Neutrophil (primary cell): ENCODE measurements at regions not wholly inside any gene's neighbourhood (a gene's known extent, or its start where the extent isn't known, plus 50 kb on each side); places are given as distances from the start of the nearest gene placed in this dataset.

Source experiments
- H3K27ac ChIP-seq: fragments of 200-600 bp; sonication (generic); 2 replicates; pipeline ENCODE4 v1.5.1; 2016; ENCODE audit warnings: mild to moderate bottlenecking, moderate library complexity
- H3K27me3 ChIP-seq: fragments of 200-600 bp; sonication (generic); 2 replicates; pipeline ENCODE4 v1.6.0; 2016; ENCODE audit warnings: mild to moderate bottlenecking
- H3K36me3 ChIP-seq: fragments of 200-600 bp; sonication (generic); 2 replicates; pipeline ENCODE4 v1.5.1; 2017
- H3K4me1 ChIP-seq, 2 experiments: fragments of 200-600 bp in 1 of 2; sonication (generic) in 1 of 2; 1 replicate in 1 of 2; 2 replicates in 1 of 2; pipeline versions ENCODE4 v1.5.1 to v1.6.1; 2013 to 2016; ENCODE audit warnings: low read depth in 1 of 2, low read length in 1 of 2, mild to moderate bottlenecking in 1 of 2, moderate library complexity in 1 of 2; ENCODE audit not compliant: control insufficient read depth in 1 of 2, insufficient read depth in 1 of 2
- H3K4me3 ChIP-seq, 2 experiments: fragments of 200-600 bp in 1 of 2; sonication (generic) in 1 of 2; 1 replicate in 1 of 2; 2 replicates in 1 of 2; pipeline ENCODE4 v1.5.1; 2013 to 2016; ENCODE audit warnings: low read depth in 1 of 2, low read length in 1 of 2, mild to moderate bottlenecking in 1 of 2, moderate library complexity in 1 of 2
- H3K9me3 ChIP-seq: fragments of 200-600 bp; sonication (generic); 2 replicates; pipeline ENCODE4 v1.5.1; 2016
- TF ChIP-seq, protein P1 (sequence below): fragments of 200-600 bp; sonication (generic); IDR thresholded peaks from 2 replicates; pipeline ENCODE4 v1.5.1; 2016; ENCODE audit warnings: antibody characterized with exemption

DNA sequence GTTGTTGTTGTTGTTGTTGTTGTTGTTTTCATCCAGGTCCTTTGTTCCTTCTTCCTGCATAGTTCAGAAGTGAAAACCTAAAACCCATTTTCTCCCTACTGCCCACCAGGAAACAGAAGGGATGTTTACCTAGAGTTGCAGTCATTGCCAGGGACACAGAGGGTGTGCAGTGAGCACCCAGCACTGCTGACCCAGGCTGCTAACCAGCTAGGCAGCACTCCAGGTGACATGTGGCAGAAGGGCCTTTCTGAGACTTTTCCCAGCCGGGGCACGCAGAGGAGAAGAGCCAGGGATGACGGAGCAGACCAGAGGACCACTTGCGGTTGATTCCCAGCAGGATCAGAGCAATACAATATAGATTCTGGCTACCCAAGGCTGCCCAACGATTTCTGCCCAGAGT lies 286.3 kb downstream of the BCL11A start:
- Histone ChIP-seq H3K27me3 (no peaks in the 10 kb centered on the region), H3K27ac (no peak overlapping the region), H3K4me1 (peaks cover 7 to 18% of the 10 kb centered on the region in 2 experiments), H3K9me3 (no peaks in the 10 kb centered on the region), H3K36me3 (no peaks in the 10 kb centered on the region), H3K4me3 (no peak overlapping the region)
- TF ChIP-seq, protein P1, sequence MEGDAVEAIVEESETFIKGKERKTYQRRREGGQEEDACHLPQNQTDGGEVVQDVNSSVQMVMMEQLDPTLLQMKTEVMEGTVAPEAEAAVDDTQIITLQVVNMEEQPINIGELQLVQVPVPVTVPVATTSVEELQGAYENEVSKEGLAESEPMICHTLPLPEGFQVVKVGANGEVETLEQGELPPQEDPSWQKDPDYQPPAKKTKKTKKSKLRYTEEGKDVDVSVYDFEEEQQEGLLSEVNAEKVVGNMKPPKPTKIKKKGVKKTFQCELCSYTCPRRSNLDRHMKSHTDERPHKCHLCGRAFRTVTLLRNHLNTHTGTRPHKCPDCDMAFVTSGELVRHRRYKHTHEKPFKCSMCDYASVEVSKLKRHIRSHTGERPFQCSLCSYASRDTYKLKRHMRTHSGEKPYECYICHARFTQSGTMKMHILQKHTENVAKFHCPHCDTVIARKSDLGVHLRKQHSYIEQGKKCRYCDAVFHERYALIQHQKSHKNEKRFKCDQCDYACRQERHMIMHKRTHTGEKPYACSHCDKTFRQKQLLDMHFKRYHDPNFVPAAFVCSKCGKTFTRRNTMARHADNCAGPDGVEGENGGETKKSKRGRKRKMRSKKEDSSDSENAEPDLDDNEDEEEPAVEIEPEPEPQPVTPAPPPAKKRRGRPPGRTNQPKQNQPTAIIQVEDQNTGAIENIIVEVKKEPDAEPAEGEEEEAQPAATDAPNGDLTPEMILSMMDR = no peak

DNA sequence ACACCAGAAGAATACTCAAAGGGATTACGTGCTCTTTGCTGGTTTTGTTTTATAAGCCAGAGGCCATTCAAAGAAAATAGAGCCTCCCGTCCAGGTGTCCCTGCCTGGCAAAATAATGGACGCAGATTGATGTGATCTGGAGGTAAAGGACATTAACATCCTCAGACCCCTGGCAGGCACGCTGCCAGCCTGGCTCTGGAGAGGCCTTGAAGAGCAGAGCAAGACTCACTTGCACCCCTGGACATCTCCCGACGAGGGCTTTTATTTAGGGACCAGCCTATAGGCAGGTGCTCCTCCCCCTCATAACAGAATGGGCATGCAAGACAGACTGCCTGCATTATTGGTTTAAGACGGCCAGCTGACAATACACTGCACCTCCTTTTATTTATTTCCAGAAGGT lies 291.3 kb downstream of the BCL11A start:
- Histone ChIP-seq H3K27me3 (no peaks in the 10 kb centered on the region), H3K27ac (no peak overlapping the region), H3K36me3 (no peaks in the 10 kb centered on the region), H3K9me3 (no peaks in the 10 kb centered on the region), H3K4me1 (peaks cover 10 to 15% of the 10 kb centered on the region in 2 experiments), H3K4me3 (no peak overlapping the region)
- TF ChIP-seq, protein P1 = no peak

DNA sequence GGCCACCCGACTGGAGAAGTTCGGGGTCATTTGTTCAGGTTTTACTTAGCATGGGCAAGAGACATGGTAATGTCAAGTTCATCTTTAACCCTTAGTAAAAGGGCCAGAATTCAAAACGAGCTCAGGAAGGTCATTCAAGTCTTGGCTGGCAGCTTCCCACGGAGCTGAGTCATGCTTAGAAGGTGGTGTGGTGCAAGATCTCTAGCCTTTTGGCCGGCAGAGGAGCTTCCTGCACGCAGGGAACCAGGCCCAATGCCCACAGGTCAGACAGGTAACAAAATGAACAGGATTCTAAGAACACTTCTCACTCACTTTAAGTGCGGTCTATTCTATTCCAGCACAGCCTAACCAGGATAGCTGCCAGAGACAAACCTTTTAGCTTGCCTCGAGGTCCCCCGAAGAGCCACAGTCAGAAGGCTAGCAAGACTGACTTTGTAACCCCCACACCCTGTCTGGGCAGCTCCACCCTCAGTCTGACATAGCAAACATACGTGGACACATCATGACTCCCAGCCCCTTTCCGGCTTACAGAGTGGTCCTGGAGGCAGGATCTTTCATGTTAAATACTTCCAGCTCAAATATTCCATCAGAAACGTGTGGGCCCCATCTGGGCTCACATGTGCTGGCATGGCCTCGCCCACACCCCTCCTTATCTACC lies 292.7 kb downstream of the BCL11A start:
- no peak overlapping the region for H3K27ac ChIP-seq
- H3K4me3 ChIP-seq = no peak overlapping the region
- no peaks in the 10 kb centered on the region for H3K36me3 ChIP-seq
- H3K9me3 ChIP-seq = no peaks in the 10 kb centered on the region
- H3K27me3 ChIP-seq = no peaks in the 10 kb centered on the region
- H3K4me1 ChIP-seq = peaks cover 10 to 15% of the 10 kb centered on the region in 2 experiments
- TF ChIP-seq, protein P1 = no peak

DNA sequence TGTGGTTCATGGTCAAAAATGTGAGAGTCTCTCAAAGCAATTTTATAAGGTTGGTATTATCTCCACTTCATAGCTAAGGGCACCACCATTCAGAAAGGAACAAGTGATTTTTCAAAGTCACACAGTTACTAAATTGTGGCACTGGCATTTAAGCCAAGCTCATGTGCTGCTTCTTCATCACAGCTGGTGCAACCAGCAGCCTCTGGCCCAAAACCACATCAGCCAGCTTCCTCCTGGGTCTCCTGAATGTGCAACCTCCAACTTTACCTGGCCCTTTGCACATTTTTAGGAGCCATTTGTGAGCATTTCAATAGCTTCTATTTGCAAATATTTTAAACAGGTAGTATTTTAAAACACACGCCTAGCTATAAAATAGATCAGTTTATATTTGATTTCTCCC lies 293.7 kb downstream of the BCL11A start:
- H3K36me3 ChIP-seq = no peaks in the 10 kb centered on the region
- H3K4me3 ChIP-seq = no peak overlapping the region
- TF ChIP-seq, protein P1 = no peak
- H3K9me3 ChIP-seq = no peaks in the 10 kb centered on the region
- H3K27ac ChIP-seq = no peak overlapping the region
- no peaks in the 10 kb centered on the region for H3K27me3 ChIP-seq
- peaks cover 10 to 15% of the 10 kb centered on the region in 2 experiments for H3K4me1 ChIP-seq

DNA sequence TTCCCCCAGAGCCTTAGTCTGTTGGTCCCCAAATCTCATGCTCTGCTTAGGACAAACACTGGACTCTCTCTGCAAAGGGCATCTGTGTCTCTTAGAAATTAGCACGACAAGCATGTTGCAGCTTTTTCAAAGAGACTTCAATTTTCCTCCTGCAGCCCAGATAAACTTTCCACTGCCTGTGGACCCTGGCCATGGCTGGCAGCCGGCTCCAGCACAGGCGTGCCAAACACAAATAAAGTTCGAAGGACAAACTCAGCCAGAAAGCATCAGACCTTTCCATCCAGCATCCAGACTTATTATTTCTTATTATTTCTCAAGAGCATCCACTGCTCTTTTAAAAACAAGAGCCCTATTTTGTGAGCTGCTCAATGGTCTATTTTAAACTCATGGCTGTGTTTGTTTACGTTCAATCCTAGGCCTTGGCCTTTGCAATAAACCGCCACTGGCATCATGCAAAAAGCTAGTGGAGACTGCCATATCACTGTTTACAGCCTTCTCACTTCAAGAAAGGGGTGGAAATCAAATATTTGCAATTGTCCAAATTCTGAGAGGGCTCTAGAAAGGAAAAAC lies 300.8 kb downstream of the BCL11A start:
- TF ChIP-seq, protein P1 = no peak
- no peak overlapping the region for H3K4me3 ChIP-seq
- no peak overlapping the region for H3K27ac ChIP-seq
- H3K9me3 ChIP-seq = no peaks in the 10 kb centered on the region
- H3K4me1 ChIP-seq = peaks cover 10 to 11% of the 10 kb centered on the region in 2 experiments
- no peaks in the 10 kb centered on the region for H3K27me3 ChIP-seq
- H3K36me3 ChIP-seq = no peaks in the 10 kb centered on the region
